ENCODE measurements at regions not wholly inside any gene's neighbourhood (a gene's known extent, or its start where the extent isn't known, plus 50 kb on each side); places are given as distances from the start of the nearest gene placed in this dataset.

GRCh38 chr6:144741659-144742058, 456.5 kb downstream of the UTRN start (continued):
- no peak for TF ChIP-seq ZNF462 (CRISPR knock-in tag; IDR thresholded peaks at IDR 0.05)

DNA sequence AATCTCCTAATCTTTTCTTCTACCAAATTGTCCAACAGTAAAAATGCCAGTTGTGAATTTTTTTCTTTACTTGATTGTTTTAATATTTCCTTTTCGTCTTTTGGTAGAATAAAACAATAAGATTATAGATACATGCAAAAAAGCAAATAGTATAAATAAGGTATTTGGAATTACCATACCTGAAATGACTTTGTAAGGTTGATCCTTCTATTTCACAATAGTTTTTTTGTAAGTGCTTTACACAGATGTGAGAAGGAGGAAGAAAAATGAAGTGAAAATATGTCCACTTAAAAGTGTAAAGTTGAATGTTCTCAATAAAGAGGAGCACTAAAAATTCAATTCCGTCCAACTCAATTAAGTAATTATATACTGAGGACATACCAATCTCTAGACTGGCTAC, 457.6 kb downstream of the UTRN start:
- Histone ChIP-seq H3K79me2 (replicated peaks; ENCODE audit: insufficient read depth) (no peaks in the 10 kb centered on the region), H3K27ac (ENCODE audit: low read depth) (no peak overlapping the region), H3K9me2 (ENCODE audit: insufficient read depth) (no peaks in the 10 kb centered on the region), H3K36me3 (ENCODE audit: insufficient read depth) (no peaks in the 10 kb centered on the region), H3K4me3 (no peak overlapping the region), H4K20me1 (replicated peaks; ENCODE audit: insufficient read depth) (no peaks in the 10 kb centered on the region), H3K4me1 (ENCODE audit: insufficient read depth) (peaks cover 13% of the 10 kb centered on the region), H3K27me3 (ENCODE audit: insufficient read depth) (no peaks in the 10 kb centered on the region), H3K4me2 (no peak overlapping the region), H2AFZ (no peak overlapping the region), H3F3A (replicated peaks; ENCODE audit: low read depth) (no peaks in the 10 kb centered on the region)
- DNase-seq (ENCODE audit: low spot score) (no peak), ATAC-seq (no peak)
- no peak overlapping the region for H3K4me3 Mint-ChIP-seq
- H3K27me3 Mint-ChIP-seq (ENCODE audit: insufficient read depth, low read depth, poor library complexity) = no peaks in the 10 kb centered on the region
- no peaks in the 10 kb centered on the region for H3K36me3 Mint-ChIP-seq (ENCODE audit: low read depth)
- peaks cover 15% of the 10 kb centered on the region for H3K4me1 Mint-ChIP-seq
- no peak overlapping the region for H3K27ac Mint-ChIP-seq
- H3K9me3 Mint-ChIP-seq = no peaks in the 10 kb centered on the region
- no peak for TF ChIP-seq EZH2 (IDR thresholded peaks at IDR 0.05; ENCODE audit: low read depth, unreplicated experiment)
- no peak for TF ChIP-seq EZH2phosphoT487 (IDR thresholded peaks at IDR 0.05; ENCODE audit: unreplicated experiment)
- no peak for TF ChIP-seq ZNF114 (CRISPR knock-in tag; IDR thresholded peaks at IDR 0.05)
- TF ChIP-seq JUNB (IDR thresholded peaks at IDR 0.05; ENCODE audit: unreplicated experiment) = no peak
- TF ChIP-seq ZNF462 (CRISPR knock-in tag; IDR thresholded peaks at IDR 0.05) = no peak
- no peak for TF ChIP-seq REST (IDR thresholded peaks at IDR 0.05; ENCODE audit: unreplicated experiment)

All from GM23338 (cell line).